Right atrium auricular region (tissue), 2 donors: ENCODE measurements at regions not wholly inside any gene's neighbourhood (a gene's known extent, or its start where the extent isn't known, plus 50 kb on each side); places are given as distances from the start of the nearest gene placed in this dataset.

Experiments
- DNase-seq: peaks from one replicate; pipeline ENCODE4 v3.0.0-alpha.2; 2019; ENCODE audit warnings: low spot score
- H3K27ac ChIP-seq, 2 donors: fragments of 200-600 bp; sonication (generic); 1 replicate in 1 of 2; 2 replicates in 1 of 2; pipeline ENCODE4 v1.5.1; 2016 to 2019
- H3K27me3 ChIP-seq, 2 donors: fragments of 200-600 bp; sonication (generic); one replicate each; pipeline versions ENCODE4 v1.5.1 to v1.6.0; 2017 to 2019
- H3K36me3 ChIP-seq: fragments of 200-600 bp; sonication (generic); one replicate; pipeline ENCODE4 v1.5.1; 2016
- H3K4me1 ChIP-seq, 2 donors: fragments of 200-600 bp; sonication (generic); one replicate each; pipeline versions ENCODE4 v1.5.1 to v1.6.0; 2017 to 2019
- H3K4me3 ChIP-seq, 2 donors: fragments of 200-600 bp; sonication (generic); 1 replicate in 1 of 2; 2 replicates in 1 of 2; pipeline ENCODE4 v1.5.1; 2017 to 2019; ENCODE audit warnings: mild to moderate bottlenecking in 1 of 2, moderate library complexity in 1 of 2
- H3K9me3 ChIP-seq, 2 donors: fragments of 200-600 bp; sonication (generic); one replicate each; pipeline ENCODE4 v1.5.1; 2019
- CTCF ChIP-seq, 2 donors: fragments of 200-600 bp; sonication (generic); IDR thresholded peaks; one replicate each; pipeline ENCODE4 v1.5.1; 2019; ENCODE audit warnings: antibody characterized with exemption in 2 of 2

- H3K4me1 ChIP-seq: no peaks in the 10 kb centered on the region
- H3K36me3 ChIP-seq: no peaks in the 10 kb centered on the region
- H3K27ac ChIP-seq: no peak overlapping the region
- TF ChIP-seq CTCF (IDR thresholded peaks at IDR 0.05): no peak
- no peak for DNase-seq
- no peaks in the 10 kb centered on the region for H3K27me3 ChIP-seq
- H3K9me3 ChIP-seq: no peaks in the 10 kb centered on the region
- H3K4me3 ChIP-seq: no peak overlapping the region
These were observed 1149.1 kb downstream of the VRK1 start for GRCh38 chr14:97946240-97946639.

- H3K27ac ChIP-seq: no peak overlapping the region
- no peaks in the 10 kb centered on the region for H3K36me3 ChIP-seq
- no peaks in the 10 kb centered on the region for H3K9me3 ChIP-seq
- no peak overlapping the region for H3K4me3 ChIP-seq
- DNase-seq: no peak
- H3K27me3 ChIP-seq: no peaks in the 10 kb centered on the region
- no peak for TF ChIP-seq CTCF (IDR thresholded peaks at IDR 0.05)
- no peaks in the 10 kb centered on the region for H3K4me1 ChIP-seq
These were observed 1149.5 kb downstream of the VRK1 start for GRCh38 chr14:97946641-97947040.

GRCh38 chr14:97948841-97949240 lies 1151.7 kb downstream of the VRK1 start:
- Histone ChIP-seq H3K4me3 (no peak overlapping the region), H3K27me3 (no peaks in the 10 kb centered on the region), H3K9me3 (no peaks in the 10 kb centered on the region), H3K27ac (no peak overlapping the region), H3K36me3 (no peaks in the 10 kb centered on the region), H3K4me1 (no peaks in the 10 kb centered on the region)
- no peak for TF ChIP-seq CTCF (IDR thresholded peaks at IDR 0.05)
- no peak for DNase-seq

- H3K4me1 ChIP-seq: peaks cover 0 to 3% of the 10 kb centered on the region in 2 donors
- H3K27me3 ChIP-seq: no peaks in the 10 kb centered on the region
- H3K36me3 ChIP-seq: no peaks in the 10 kb centered on the region
- DNase-seq: no peak
- TF ChIP-seq CTCF (IDR thresholded peaks at IDR 0.05): no peak
- no peak overlapping the region for H3K4me3 ChIP-seq
- H3K9me3 ChIP-seq: peaks cover 0 to 7% of the 10 kb centered on the region in 2 donors
- H3K27ac ChIP-seq: no peak overlapping the region
These were observed 1159.6 kb downstream of the VRK1 start for GRCh38 chr14:97956581-97957340.

- no peaks in the 10 kb centered on the region for H3K27me3 ChIP-seq
- no peak overlapping the region for H3K4me3 ChIP-seq
- TF ChIP-seq CTCF (IDR thresholded peaks at IDR 0.05): no peak
- no peaks in the 10 kb centered on the region for H3K36me3 ChIP-seq
- peaks cover 0 to 7% of the 10 kb centered on the region in 2 donors for H3K9me3 ChIP-seq
- H3K27ac ChIP-seq: no peak overlapping the region
- DNase-seq: no peak
- peaks cover 0 to 3% of the 10 kb centered on the region in 2 donors for H3K4me1 ChIP-seq
These were observed 1162.1 kb downstream of the VRK1 start for GRCh38 chr14:97959251-97959650.

GRCh38 chr14:97960436-97960835 lies 1163.3 kb downstream of the VRK1 start:
- Histone ChIP-seq H3K27me3 (no peaks in the 10 kb centered on the region), H3K36me3 (no peaks in the 10 kb centered on the region), H3K9me3 (peaks cover 0 to 7% of the 10 kb centered on the region in 2 donors), H3K4me1 (peaks cover 0 to 3% of the 10 kb centered on the region in 2 donors), H3K4me3 (no peak overlapping the region), H3K27ac (no peak overlapping the region)
- TF ChIP-seq CTCF (IDR thresholded peaks at IDR 0.05): no peak
- DNase-seq: no peak
